SK-N-MC (cell line): ENCODE measurements at regions not wholly inside any gene's neighbourhood (a gene's known extent, or its start where the extent isn't known, plus 50 kb on each side); places are given as distances from the start of the nearest gene placed in this dataset.

Source experiments
- EZH2 ChIP-seq: fragments of 200-600 bp; sonication (generic); IDR thresholded peaks from one replicate; pipeline ENCODE4 v1.6.1; 2017; ENCODE audit warnings: antibody characterized with exemption
- FOXP2 ChIP-seq: optimal IDR thresholded peaks from 2 replicates; pipeline ENCODE3; 2011; ENCODE audit warnings: mild to moderate bottlenecking, moderate library complexity; ENCODE audit not compliant: insufficient read depth; ENCODE audit errors: extremely low read length, control extremely low read depth
- POLR2AphosphoS5 ChIP-seq: IDR thresholded peaks from 2 replicates; pipeline ENCODE4 v1.6.1; 2012; ENCODE audit warnings: mild to moderate bottlenecking, low read depth, low read length, borderline replicate concordance

- TF ChIP-seq EZH2 = no peak
- no peak for TF ChIP-seq POLR2AphosphoS5
- no peak for TF ChIP-seq FOXP2
Observed at GRCh38 chrX:6980981-6981380, 166.5 kb upstream of the STS start.
